ENCODE measurements at regions not wholly inside any gene's neighbourhood (a gene's known extent, or its start where the extent isn't known, plus 50 kb on each side); places are given as distances from the start of the nearest gene placed in this dataset.

- DNase-seq (ENCODE audit: low read depth in 2 of 2), result no peak
Measured at GRCh38 chr5:50964746-50965653, 298.6 kb downstream of the PARP8 start.

- DNase-seq (ENCODE audit: low read depth in 2 of 2), result no peak
Measured at GRCh38 chr5:50965654-50966375, 299.4 kb downstream of the PARP8 start.

GRCh38 chr5:50967009-50967562, 300.6 kb downstream of the PARP8 start:
- DNase-seq (ENCODE audit: low read depth in 2 of 2), result no peak

GRCh38 chr5:50967563-50968355, 301.3 kb downstream of the PARP8 start:
- DNase-seq (ENCODE audit: low read depth in 2 of 2), result no peak

GRCh38 chr5:50968356-50969149, 302.1 kb downstream of the PARP8 start:
- no peak for DNase-seq (ENCODE audit: low read depth in 2 of 2)

- DNase-seq (ENCODE audit: low read depth in 2 of 2), result no peak
Measured at GRCh38 chr5:50969151-50970031, 303.0 kb downstream of the PARP8 start.

- no peak for DNase-seq (ENCODE audit: low read depth in 2 of 2)
Measured at GRCh38 chr5:50975840-50976239, 309.4 kb downstream of the PARP8 start.

GRCh38 chr5:50978924-50979323, 312.5 kb downstream of the PARP8 start:
- DNase-seq (ENCODE audit: low read depth in 2 of 2), result no peak

- DNase-seq (ENCODE audit: low read depth in 2 of 2), result no peak
Measured at GRCh38 chr5:50984640-50985039, 318.2 kb downstream of the PARP8 start.

GRCh38 chr5:50990296-50990924, 324.0 kb downstream of the PARP8 start:
- no peak for DNase-seq (ENCODE audit: low read depth in 2 of 2)

- DNase-seq (ENCODE audit: low read depth in 2 of 2), result no peak
Measured at GRCh38 chr5:50995285-50995942, 329.0 kb downstream of the PARP8 start.

GRCh38 chr5:51001227-51001923, 334.9 kb downstream of the PARP8 start:
- DNase-seq (ENCODE audit: low read depth in 2 of 2), result no peak

GRCh38 chr5:51002368-51002767, 335.9 kb downstream of the PARP8 start:
- no peak for DNase-seq (ENCODE audit: low read depth in 2 of 2)

GRCh38 chr5:51013036-51013435, 346.6 kb downstream of the PARP8 start:
- no peak for DNase-seq (ENCODE audit: low read depth in 2 of 2)

GRCh38 chr5:51018423-51018822, 352.0 kb downstream of the PARP8 start:
- no peak for DNase-seq (ENCODE audit: low read depth in 2 of 2)

- no peak for DNase-seq (ENCODE audit: low read depth in 2 of 2)
Measured at GRCh38 chr5:51024263-51024662, 357.8 kb downstream of the PARP8 start.

GRCh38 chr5:51027271-51027670, 356.0 kb upstream of the ISL1 start:
- DNase-seq (ENCODE audit: low read depth in 2 of 2), result no peak

GRCh38 chr5:51028394-51028793, 354.9 kb upstream of the ISL1 start:
- DNase-seq (ENCODE audit: low read depth in 2 of 2), result no peak
